GM12873 (cell line): ENCODE measurements at regions not wholly inside any gene's neighbourhood (a gene's known extent, or its start where the extent isn't known, plus 50 kb on each side); places are given as distances from the start of the nearest gene placed in this dataset.

ENCODE experiments used
- TF ChIP-seq, protein P1 (sequence below): IDR thresholded peaks from 2 replicates; pipeline ENCODE4 v1.5.1; 2012; ENCODE audit warnings: low read depth, mild to moderate bottlenecking, moderate library complexity, low read length, control low read depth; ENCODE audit not compliant: insufficient read depth; ENCODE audit errors: missing control alignments

DNA sequence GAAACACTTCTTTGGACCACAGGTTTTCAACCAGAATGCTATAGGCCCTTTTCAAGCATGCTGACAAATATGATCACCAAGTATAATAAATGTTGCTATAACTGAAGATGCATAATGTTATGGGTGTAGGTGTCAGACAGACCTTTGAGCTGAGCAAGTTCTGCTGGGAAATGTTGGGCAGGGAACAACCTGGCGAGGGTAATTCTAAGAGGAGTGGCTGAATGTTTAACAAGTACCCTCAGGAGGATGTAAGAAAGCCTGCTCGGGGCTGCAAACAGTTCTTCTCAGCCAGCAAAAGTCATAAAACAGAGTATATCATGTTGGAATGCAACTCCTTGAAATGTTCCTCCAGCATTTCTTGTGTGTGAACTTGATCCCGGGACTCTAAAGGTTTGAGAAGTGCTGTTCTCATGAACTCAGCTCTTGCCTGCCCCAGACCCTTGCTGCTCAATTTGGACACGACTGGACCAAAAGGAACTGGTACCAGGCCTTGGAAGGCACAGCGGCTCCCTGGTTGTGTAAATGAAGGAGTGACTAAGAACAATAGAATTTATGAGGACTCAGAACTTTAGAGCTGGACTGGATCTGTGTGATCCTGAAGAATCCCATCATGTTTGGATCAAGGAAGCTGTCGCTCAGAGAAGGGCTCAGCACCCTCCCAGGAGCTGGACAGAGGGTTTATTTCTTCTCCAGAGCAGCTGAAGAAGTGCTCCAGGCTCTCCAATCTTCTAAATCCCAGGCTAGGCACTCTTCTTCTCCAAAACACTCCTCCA is 143.2 kb upstream of the ANK3 start:
- TF ChIP-seq, protein P1, sequence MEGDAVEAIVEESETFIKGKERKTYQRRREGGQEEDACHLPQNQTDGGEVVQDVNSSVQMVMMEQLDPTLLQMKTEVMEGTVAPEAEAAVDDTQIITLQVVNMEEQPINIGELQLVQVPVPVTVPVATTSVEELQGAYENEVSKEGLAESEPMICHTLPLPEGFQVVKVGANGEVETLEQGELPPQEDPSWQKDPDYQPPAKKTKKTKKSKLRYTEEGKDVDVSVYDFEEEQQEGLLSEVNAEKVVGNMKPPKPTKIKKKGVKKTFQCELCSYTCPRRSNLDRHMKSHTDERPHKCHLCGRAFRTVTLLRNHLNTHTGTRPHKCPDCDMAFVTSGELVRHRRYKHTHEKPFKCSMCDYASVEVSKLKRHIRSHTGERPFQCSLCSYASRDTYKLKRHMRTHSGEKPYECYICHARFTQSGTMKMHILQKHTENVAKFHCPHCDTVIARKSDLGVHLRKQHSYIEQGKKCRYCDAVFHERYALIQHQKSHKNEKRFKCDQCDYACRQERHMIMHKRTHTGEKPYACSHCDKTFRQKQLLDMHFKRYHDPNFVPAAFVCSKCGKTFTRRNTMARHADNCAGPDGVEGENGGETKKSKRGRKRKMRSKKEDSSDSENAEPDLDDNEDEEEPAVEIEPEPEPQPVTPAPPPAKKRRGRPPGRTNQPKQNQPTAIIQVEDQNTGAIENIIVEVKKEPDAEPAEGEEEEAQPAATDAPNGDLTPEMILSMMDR, result no peak

DNA sequence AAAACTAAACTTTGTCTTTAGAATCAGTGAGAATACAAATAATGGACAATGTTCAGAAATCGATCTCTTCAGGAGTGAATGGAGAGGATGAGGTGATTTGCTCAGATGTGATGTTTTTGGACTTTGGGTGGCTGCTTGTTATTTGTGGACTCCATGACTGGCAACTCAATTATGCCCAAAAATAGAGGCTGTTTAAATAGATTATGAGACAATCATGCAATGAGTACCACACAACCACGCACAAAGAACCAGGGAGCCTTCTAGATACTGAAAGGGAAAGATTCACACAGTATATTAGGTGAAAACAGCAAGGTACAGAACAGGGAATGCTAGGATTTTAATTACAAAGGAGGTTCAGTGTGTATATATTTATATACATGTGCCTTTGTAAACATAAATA is 141.3 kb upstream of the ANK3 start:
- TF ChIP-seq, protein P1, result no peak

DNA sequence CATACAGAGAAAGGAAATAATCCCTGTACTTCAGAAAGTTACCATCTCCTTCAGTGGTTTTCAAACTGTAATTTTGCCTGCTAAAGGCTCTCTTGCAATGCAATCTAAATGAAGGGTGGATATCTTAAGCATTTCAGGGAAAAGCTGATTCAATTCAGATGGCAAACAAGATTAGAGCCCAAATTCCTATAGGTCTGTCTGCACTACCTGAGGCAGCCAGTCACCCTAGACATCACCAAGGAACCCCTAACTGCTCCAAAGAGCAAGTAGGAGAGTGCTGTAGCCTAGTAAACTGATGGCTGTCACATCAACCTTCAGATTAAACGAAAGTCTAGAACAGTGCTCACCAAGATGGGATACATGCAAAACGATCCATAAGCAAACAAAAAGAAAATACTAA is 138.0 kb upstream of the ANK3 start:
- TF ChIP-seq, protein P1, result no peak

DNA sequence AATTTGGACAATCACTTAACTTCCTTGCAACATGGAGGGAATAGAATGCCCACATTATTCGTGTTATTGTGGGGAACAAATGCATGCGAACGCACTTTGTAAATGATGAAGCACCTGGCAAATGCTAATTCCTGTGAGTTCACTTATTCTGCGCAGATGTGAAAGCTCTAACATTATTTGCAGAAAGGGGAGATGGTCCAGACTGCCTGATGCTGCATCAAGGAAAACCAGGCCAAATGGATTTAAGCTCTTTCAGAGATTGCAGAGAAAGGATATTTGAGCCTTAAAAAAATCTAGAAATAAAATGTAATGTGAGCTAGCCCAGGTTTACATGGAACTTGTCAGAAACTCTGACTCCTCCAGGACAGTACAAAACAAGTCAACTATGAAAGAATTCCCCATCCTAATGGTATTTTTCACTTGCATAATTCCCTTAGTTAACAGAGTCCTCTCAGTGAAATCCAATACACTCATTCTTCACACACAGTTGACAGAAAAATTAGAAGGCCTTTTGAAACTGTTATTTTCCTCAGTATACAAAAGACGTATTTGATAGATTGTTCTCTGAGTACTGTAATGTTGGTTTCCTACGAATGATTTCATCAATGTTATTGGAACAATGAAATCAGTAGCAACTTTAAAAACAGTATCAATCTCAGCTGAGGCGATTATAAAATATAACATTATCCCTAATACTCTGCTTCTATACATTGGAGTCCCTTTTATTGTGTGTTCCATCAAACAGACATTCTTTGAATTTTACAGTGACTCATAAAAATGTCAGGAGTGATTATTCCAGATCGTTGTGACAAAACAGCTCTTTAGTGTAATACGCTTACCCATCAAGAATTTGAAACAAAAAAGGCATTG is 136.3 kb upstream of the ANK3 start:
- TF ChIP-seq, protein P1, result no peak

DNA sequence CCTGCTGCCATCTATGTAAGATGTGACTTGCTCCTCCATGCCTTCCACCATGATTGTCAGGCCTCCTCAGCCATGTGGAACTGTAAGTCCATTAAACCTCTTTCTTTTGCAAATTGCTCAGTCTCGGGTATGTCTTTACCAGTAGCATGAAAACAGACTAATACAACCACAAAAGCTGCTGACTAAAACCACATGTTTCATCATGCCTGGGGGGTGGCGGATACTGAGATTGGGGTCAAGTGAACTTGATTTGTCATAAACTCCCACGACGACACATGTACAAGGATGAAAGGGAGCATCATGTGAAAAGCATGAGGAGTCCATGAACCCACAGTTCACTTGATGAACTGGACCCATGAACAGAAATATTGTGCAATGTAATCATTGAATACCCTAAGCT is 134.9 kb upstream of the ANK3 start:
- TF ChIP-seq, protein P1, result no peak

DNA sequence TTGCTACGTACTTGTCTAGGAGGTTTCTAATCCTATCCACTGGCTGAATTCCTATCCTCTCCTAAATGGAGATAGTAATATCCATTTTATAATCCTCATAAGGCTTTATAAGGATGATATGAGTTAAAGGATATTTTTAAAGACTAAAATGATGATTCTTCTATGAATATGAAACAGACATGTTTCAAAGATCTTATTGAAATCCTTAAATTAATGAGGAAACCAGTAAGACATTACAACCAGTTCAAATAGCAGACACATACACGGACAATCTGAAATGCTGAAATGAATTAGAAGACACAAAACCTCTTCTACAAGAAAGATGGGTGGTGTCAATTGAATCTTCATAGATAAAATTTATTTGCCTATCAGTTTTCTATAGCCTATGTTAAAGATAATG is 132.9 kb upstream of the ANK3 start:
- TF ChIP-seq, protein P1, result no peak

DNA sequence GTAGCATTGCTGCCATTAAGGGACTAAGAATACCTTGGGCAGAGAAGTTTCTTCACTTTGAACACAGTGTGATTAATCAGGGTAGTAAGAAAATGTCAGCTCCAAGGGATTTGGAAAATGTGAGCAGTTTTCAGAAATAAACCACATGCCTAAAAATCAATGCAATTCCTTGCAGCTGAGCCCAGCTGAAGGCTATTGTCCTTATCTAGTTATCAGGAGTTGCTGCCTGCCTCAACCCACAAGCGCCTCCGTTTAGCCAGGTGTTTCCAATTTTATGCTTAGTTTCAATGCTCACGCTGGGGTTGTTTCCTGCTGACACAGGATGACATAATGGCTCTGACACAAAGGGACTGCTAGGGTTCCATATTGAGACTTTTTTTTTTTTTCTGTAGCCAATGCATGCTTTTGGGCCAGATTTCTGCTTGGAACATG is 132.3 kb upstream of the ANK3 start:
- TF ChIP-seq, protein P1, result no peak
